ENCODE measurements at regions not wholly inside any gene's neighbourhood (a gene's known extent, or its start where the extent isn't known, plus 50 kb on each side); places are given as distances from the start of the nearest gene placed in this dataset.
A peak's percentile ranks its signal among the peaks of the same experiment; 100 is the strongest.

- no peak overlapping the region for H3K27ac ChIP-seq (ENCODE audit: low read depth, low read length)
- FAIRE-seq (no peak), DNase-seq (ENCODE audit: low read depth) (peak; percentile 5)
- no peak overlapping the region for H3K27ac Mint-ChIP-seq (ENCODE audit: unreplicated experiment)
- no peaks in the 10 kb centered on the region for H3K9me3 Mint-ChIP-seq (ENCODE audit: unreplicated experiment)
- H3K27me3 Mint-ChIP-seq (ENCODE audit: low read depth, unreplicated experiment): no peaks in the 10 kb centered on the region
- no peaks in the 10 kb centered on the region for H3K36me3 Mint-ChIP-seq (ENCODE audit: low read depth, unreplicated experiment)
- no peak overlapping the region for H2AFZ ChIP-seq (ENCODE audit: low read depth, low read length)
- no peaks in the 10 kb centered on the region for H3K79me2 ChIP-seq (ENCODE audit: insufficient read depth, low read length)
- no peaks in the 10 kb centered on the region for H3K9me3 ChIP-seq (ENCODE audit: insufficient read depth, low read depth, low read length)
- TF ChIP-seq EZH2 (IDR thresholded peaks at IDR 0.05; ENCODE audit: insufficient read depth, low read length): no peak
- TF ChIP-seq CTCF (IDR thresholded peaks at IDR 0.05; ENCODE audit: insufficient read depth, low read depth, low read length): no peak
- no peak overlapping the region for H3K9ac ChIP-seq (ENCODE audit: low read length)
- H3K27me3 ChIP-seq (ENCODE audit: insufficient read depth, low read length): no peaks in the 10 kb centered on the region
- H3K36me3 ChIP-seq (ENCODE audit: insufficient read depth, low read length): no peaks in the 10 kb centered on the region
- no peaks in the 10 kb centered on the region for H3K4me1 ChIP-seq (ENCODE audit: insufficient read depth, low read length)
- H3K4me3 ChIP-seq (ENCODE audit: insufficient read depth, low read depth, low read length): no peak overlapping the region
- no peak overlapping the region for H3K4me2 ChIP-seq (ENCODE audit: low read length)
- no peaks in the 10 kb centered on the region for H3K4me1 Mint-ChIP-seq (ENCODE audit: low read depth, unreplicated experiment)
- H3K4me3 Mint-ChIP-seq (ENCODE audit: unreplicated experiment): no peak overlapping the region
- H4K20me1 ChIP-seq (ENCODE audit: insufficient read depth, low read length): no peaks in the 10 kb centered on the region
Observed at GRCh38 chr18:40186677-40187076, 1768.4 kb upstream of the PIK3C3 start.

GRCh38 chr18:40179729-40180461 is 1775.1 kb upstream of the PIK3C3 start:
- H3K27me3 Mint-ChIP-seq (ENCODE audit: low read depth, unreplicated experiment): no peaks in the 10 kb centered on the region
- no peaks in the 10 kb centered on the region for H4K20me1 ChIP-seq (ENCODE audit: insufficient read depth, low read length)
- H3K9me3 ChIP-seq (ENCODE audit: insufficient read depth, low read depth, low read length): no peaks in the 10 kb centered on the region
- no peak overlapping the region for H3K27ac ChIP-seq (ENCODE audit: low read depth, low read length)
- TF ChIP-seq CTCF (IDR thresholded peaks at IDR 0.05; ENCODE audit: insufficient read depth, low read depth, low read length) (no peak), EZH2 (IDR thresholded peaks at IDR 0.05; ENCODE audit: insufficient read depth, low read length) (no peak)
- H3K27ac Mint-ChIP-seq (ENCODE audit: unreplicated experiment): no peak overlapping the region
- no peaks in the 10 kb centered on the region for H3K79me2 ChIP-seq (ENCODE audit: insufficient read depth, low read length)
- H3K4me1 Mint-ChIP-seq (ENCODE audit: low read depth, unreplicated experiment): peaks cover 5% of the 10 kb centered on the region
- no peak overlapping the region for H3K4me3 ChIP-seq (ENCODE audit: insufficient read depth, low read depth, low read length)
- no peaks in the 10 kb centered on the region for H3K36me3 ChIP-seq (ENCODE audit: insufficient read depth, low read length)
- H3K36me3 Mint-ChIP-seq (ENCODE audit: low read depth, unreplicated experiment): no peaks in the 10 kb centered on the region
- DNase-seq (ENCODE audit: low read depth) (peak; percentile 1), FAIRE-seq (no peak)
- no peak overlapping the region for H3K4me2 ChIP-seq (ENCODE audit: low read length)
- no peaks in the 10 kb centered on the region for H3K27me3 ChIP-seq (ENCODE audit: insufficient read depth, low read length)
- no peak overlapping the region for H2AFZ ChIP-seq (ENCODE audit: low read depth, low read length)
- no peaks in the 10 kb centered on the region for H3K4me1 ChIP-seq (ENCODE audit: insufficient read depth, low read length)
- H3K9ac ChIP-seq (ENCODE audit: low read length): no peak overlapping the region
- no peaks in the 10 kb centered on the region for H3K9me3 Mint-ChIP-seq (ENCODE audit: unreplicated experiment)
- H3K4me3 Mint-ChIP-seq (ENCODE audit: unreplicated experiment): no peak overlapping the region

GRCh38 chr18:40168026-40168425 is 1787.0 kb upstream of the PIK3C3 start:
- Histone ChIP-seq H3K9ac (ENCODE audit: low read length) (no peak overlapping the region), H3K79me2 (ENCODE audit: insufficient read depth, low read length) (no peaks in the 10 kb centered on the region), H3K9me3 (ENCODE audit: insufficient read depth, low read depth, low read length) (no peaks in the 10 kb centered on the region), H3K4me1 (ENCODE audit: insufficient read depth, low read length) (no peaks in the 10 kb centered on the region), H3K4me3 (ENCODE audit: insufficient read depth, low read depth, low read length) (no peak overlapping the region), H4K20me1 (ENCODE audit: insufficient read depth, low read length) (no peaks in the 10 kb centered on the region), H3K36me3 (ENCODE audit: insufficient read depth, low read length) (no peaks in the 10 kb centered on the region), H3K4me2 (ENCODE audit: low read length) (no peak overlapping the region), H3K27me3 (ENCODE audit: insufficient read depth, low read length) (no peaks in the 10 kb centered on the region), H3K27ac (ENCODE audit: low read depth, low read length) (no peak overlapping the region), H2AFZ (ENCODE audit: low read depth, low read length) (no peak overlapping the region)
- DNase-seq (ENCODE audit: low read depth) (no peak), FAIRE-seq (no peak)
- Mint-ChIP-seq H3K4me1 (ENCODE audit: low read depth, unreplicated experiment) (peaks cover 8% of the 10 kb centered on the region), H3K27ac (ENCODE audit: unreplicated experiment) (no peak overlapping the region), H3K36me3 (ENCODE audit: low read depth, unreplicated experiment) (no peaks in the 10 kb centered on the region), H3K9me3 (ENCODE audit: unreplicated experiment) (no peaks in the 10 kb centered on the region), H3K4me3 (ENCODE audit: unreplicated experiment) (no peak overlapping the region), H3K27me3 (ENCODE audit: low read depth, unreplicated experiment) (no peaks in the 10 kb centered on the region)
- TF ChIP-seq CTCF (IDR thresholded peaks at IDR 0.05; ENCODE audit: insufficient read depth, low read depth, low read length) (no peak), EZH2 (IDR thresholded peaks at IDR 0.05; ENCODE audit: insufficient read depth, low read length) (no peak)
